ENCODE measurements at regions not wholly inside any gene's neighbourhood (a gene's known extent, or its start where the extent isn't known, plus 50 kb on each side); places are given as distances from the start of the nearest gene placed in this dataset.

DNA sequence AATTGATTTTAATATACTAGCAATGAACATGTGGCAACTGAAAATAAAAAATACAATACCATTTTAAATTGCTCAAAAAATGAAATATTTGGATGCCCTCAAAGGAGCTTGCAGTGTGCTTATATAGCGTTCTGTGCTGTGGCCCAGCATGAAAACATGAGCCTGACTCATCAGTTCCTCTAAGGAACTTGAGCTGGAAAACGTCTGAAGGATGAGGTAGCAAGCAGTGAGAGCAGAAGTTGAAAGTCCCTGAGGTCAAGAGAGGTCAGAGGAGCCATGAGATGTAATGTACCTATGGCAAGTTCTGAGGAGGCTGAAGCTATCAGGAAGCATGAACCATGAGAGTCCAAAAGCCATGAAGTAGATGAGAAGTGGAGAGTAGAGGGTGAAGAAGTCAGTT is 59.7 kb downstream of the HMGB3 start:
- TF ChIP-seq, protein P1, sequence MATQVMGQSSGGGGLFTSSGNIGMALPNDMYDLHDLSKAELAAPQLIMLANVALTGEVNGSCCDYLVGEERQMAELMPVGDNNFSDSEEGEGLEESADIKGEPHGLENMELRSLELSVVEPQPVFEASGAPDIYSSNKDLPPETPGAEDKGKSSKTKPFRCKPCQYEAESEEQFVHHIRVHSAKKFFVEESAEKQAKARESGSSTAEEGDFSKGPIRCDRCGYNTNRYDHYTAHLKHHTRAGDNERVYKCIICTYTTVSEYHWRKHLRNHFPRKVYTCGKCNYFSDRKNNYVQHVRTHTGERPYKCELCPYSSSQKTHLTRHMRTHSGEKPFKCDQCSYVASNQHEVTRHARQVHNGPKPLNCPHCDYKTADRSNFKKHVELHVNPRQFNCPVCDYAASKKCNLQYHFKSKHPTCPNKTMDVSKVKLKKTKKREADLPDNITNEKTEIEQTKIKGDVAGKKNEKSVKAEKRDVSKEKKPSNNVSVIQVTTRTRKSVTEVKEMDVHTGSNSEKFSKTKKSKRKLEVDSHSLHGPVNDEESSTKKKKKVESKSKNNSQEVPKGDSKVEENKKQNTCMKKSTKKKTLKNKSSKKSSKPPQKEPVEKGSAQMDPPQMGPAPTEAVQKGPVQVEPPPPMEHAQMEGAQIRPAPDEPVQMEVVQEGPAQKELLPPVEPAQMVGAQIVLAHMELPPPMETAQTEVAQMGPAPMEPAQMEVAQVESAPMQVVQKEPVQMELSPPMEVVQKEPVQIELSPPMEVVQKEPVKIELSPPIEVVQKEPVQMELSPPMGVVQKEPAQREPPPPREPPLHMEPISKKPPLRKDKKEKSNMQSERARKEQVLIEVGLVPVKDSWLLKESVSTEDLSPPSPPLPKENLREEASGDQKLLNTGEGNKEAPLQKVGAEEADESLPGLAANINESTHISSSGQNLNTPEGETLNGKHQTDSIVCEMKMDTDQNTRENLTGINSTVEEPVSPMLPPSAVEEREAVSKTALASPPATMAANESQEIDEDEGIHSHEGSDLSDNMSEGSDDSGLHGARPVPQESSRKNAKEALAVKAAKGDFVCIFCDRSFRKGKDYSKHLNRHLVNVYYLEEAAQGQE (IDR thresholded peaks at IDR 0.05; ENCODE audit: low read depth), result no peak

DNA sequence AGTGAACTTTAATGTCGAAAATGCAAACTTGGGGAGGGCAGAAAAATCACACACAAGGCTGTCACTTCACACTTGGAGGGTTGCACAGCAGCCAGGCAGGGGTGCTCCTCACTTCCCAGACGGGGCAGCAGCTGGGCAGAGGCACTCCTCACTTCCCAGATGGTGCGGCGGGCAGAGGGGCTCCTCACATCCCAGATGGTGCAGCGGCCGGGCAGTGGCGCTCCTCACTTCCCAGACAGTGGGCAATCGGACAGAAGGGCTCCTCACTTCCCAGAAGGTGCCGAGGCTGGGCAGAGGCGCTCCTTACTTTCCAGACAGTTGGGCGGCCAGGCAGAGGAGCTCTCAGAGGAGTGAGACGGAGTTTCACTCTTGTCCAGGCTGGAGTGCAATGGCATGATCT is 90.6 kb downstream of the HMGB3 start:
- TF ChIP-seq, protein P2, sequence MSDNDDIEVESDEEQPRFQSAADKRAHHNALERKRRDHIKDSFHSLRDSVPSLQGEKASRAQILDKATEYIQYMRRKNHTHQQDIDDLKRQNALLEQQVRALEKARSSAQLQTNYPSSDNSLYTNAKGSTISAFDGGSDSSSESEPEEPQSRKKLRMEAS (IDR thresholded peaks at IDR 0.05), result no peak
- TF ChIP-seq ZBTB7A (IDR thresholded peaks at IDR 0.05; ENCODE audit: low read depth) (no peak), EGR1 (IDR thresholded peaks at IDR 0.05) (no peak), TAF1 (IDR thresholded peaks at IDR 0.05; ENCODE audit: low read depth) (no peak), RAD21 (IDR thresholded peaks at IDR 0.05; ENCODE audit: low read depth) (no peak), NFIC (IDR thresholded peaks at IDR 0.05) (no peak), EP300 (IDR thresholded peaks at IDR 0.05; ENCODE audit: borderline replicate concordance) (no peak), TEAD4 (IDR thresholded peaks at IDR 0.05) (no peak), YY1 (IDR thresholded peaks at IDR 0.05; ENCODE audit: low read depth) (no peak), FOXM1 (IDR thresholded peaks at IDR 0.05; ENCODE audit: borderline replicate concordance, low read depth) (no peak), TCF12 (IDR thresholded peaks at IDR 0.05; ENCODE audit: low read depth) (no peak), CREB1 (IDR thresholded peaks at IDR 0.05; ENCODE audit: low read depth) (no peak), CEBPB (IDR thresholded peaks at IDR 0.05) (no peak)
- TF ChIP-seq, protein P1 (IDR thresholded peaks at IDR 0.05; ENCODE audit: low read depth), result no peak
- TF ChIP-seq, protein P3, sequence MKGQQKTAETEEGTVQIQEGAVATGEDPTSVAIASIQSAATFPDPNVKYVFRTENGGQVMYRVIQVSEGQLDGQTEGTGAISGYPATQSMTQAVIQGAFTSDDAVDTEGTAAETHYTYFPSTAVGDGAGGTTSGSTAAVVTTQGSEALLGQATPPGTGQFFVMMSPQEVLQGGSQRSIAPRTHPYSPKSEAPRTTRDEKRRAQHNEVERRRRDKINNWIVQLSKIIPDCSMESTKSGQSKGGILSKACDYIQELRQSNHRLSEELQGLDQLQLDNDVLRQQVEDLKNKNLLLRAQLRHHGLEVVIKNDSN (IDR thresholded peaks at IDR 0.05), result no peak

DNA sequence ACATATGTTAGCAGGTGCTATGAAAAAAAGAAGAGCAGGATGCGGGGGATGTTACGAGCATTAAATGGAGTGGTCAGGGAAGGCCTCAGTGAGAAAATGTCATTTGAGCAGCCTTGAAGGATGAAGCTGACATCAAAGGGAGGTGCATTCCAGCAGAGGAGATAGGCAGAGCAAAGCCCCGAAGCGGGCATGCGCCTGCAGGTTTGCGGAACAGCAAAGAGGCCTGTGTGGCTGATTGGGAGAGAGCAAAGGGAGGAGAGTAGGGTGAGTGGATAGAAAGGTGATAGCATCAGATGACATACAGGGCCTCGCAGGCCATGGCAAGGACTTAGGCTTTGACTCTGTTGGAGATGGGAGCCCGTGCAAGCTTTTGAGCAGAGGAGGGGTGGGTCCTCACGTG is 95.4 kb upstream of the GPR50 start:
- TF ChIP-seq RAD21 (IDR thresholded peaks at IDR 0.05; ENCODE audit: low read depth) (no peak), EP300 (IDR thresholded peaks at IDR 0.05; ENCODE audit: borderline replicate concordance) (no peak), FOXM1 (IDR thresholded peaks at IDR 0.05; ENCODE audit: borderline replicate concordance, low read depth) (no peak), TAF1 (IDR thresholded peaks at IDR 0.05; ENCODE audit: low read depth) (no peak), ZBTB7A (IDR thresholded peaks at IDR 0.05; ENCODE audit: low read depth) (no peak), CEBPB (IDR thresholded peaks at IDR 0.05) (no peak), EGR1 (IDR thresholded peaks at IDR 0.05) (no peak), NFIC (IDR thresholded peaks at IDR 0.05) (no peak), TCF12 (IDR thresholded peaks at IDR 0.05; ENCODE audit: low read depth) (no peak), TEAD4 (IDR thresholded peaks at IDR 0.05) (no peak), YY1 (IDR thresholded peaks at IDR 0.05; ENCODE audit: low read depth) (no peak), CREB1 (IDR thresholded peaks at IDR 0.05; ENCODE audit: low read depth) (no peak)
- TF ChIP-seq, protein P3 (IDR thresholded peaks at IDR 0.05), result no peak
- TF ChIP-seq, protein P1 (IDR thresholded peaks at IDR 0.05; ENCODE audit: low read depth), result no peak

DNA sequence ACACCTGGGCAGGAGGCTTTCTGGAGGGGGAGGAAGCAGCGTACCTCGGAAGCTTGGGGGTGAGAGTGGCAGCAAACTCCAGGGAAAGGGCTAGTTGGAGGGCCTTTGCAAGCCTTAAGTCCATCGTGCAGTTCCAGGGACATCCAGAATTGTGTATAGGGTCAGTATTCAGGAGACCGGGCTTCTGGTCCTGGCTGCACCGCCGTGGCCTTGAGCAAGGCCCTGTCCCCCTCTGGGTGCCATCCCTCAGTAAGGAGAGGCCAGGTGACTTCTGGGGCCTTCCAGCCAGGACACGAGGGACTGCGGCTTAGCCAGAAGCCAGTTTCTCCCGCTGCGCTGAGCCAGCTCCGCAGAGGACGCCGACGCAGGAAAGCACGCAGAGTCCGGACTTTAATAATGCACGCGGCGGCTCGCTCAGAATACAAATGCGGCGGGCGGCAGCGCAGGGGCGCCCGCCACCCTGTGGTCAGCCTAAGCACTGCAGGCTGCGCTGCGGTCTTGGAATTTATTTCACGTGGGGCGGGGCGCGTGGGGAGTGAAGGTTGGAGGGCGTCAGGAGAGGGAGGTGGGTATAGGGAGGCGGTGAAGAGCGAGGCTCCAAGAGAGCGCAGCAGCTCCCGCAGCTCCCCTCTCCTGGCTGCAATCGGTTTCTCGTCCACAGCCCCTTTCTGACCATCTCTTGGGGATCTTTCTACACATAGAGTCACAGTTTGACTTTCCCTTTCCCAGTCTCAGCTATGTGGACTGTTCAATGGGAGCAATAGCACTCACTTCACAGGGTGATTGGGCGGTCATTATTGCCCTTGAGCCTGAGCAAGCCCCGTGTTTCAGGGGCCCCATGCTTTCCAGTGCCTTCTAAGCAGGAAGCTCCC is 94.1 kb upstream of the GPR50 start:
- no peak for TF ChIP-seq ZBTB7A (IDR thresholded peaks at IDR 0.05; ENCODE audit: low read depth)
- TF ChIP-seq NFIC (IDR thresholded peaks at IDR 0.05), result no peak
- TF ChIP-seq TCF12 (IDR thresholded peaks at IDR 0.05; ENCODE audit: low read depth), result no peak; the same call in 1 of the 2 replicates
- TF ChIP-seq, protein P3 (IDR thresholded peaks at IDR 0.05), result no peak
- no peak; the same call in 1 of the 2 replicates for TF ChIP-seq TEAD4 (IDR thresholded peaks at IDR 0.05)
- TF ChIP-seq YY1 (IDR thresholded peaks at IDR 0.05; ENCODE audit: low read depth), result no peak
- no peak for TF ChIP-seq EGR1 (IDR thresholded peaks at IDR 0.05)
- TF ChIP-seq FOXM1 (IDR thresholded peaks at IDR 0.05; ENCODE audit: borderline replicate concordance, low read depth), result no peak
- TF ChIP-seq, protein P2 (IDR thresholded peaks at IDR 0.05), result peak; percentile 74
- no peak for TF ChIP-seq CEBPB (IDR thresholded peaks at IDR 0.05)
- TF ChIP-seq CREB1 (IDR thresholded peaks at IDR 0.05; ENCODE audit: low read depth), result no peak
- TF ChIP-seq, protein P1 (IDR thresholded peaks at IDR 0.05; ENCODE audit: low read depth), result no peak
- no peak for TF ChIP-seq EP300 (IDR thresholded peaks at IDR 0.05; ENCODE audit: borderline replicate concordance)
- no peak for TF ChIP-seq TAF1 (IDR thresholded peaks at IDR 0.05; ENCODE audit: low read depth)
- TF ChIP-seq RAD21 (IDR thresholded peaks at IDR 0.05; ENCODE audit: low read depth), result peak; percentile 71
